ENCODE measurements at regions not wholly inside any gene's neighbourhood (a gene's known extent, or its start where the extent isn't known, plus 50 kb on each side); places are given as distances from the start of the nearest gene placed in this dataset.
"Not testable (repeated sequence)": the region's sequence is repeated elsewhere in the genome, so short reads cannot be mapped to it uniquely, and the experiment has no call there.

GRCh38 chr16:17559394-17559793, 88.6 kb upstream of the XYLT1 start:
- no peak overlapping the region for H3K4me3 ChIP-seq (ENCODE audit: low read depth, low read length)
- TF ChIP-seq, protein P1, sequence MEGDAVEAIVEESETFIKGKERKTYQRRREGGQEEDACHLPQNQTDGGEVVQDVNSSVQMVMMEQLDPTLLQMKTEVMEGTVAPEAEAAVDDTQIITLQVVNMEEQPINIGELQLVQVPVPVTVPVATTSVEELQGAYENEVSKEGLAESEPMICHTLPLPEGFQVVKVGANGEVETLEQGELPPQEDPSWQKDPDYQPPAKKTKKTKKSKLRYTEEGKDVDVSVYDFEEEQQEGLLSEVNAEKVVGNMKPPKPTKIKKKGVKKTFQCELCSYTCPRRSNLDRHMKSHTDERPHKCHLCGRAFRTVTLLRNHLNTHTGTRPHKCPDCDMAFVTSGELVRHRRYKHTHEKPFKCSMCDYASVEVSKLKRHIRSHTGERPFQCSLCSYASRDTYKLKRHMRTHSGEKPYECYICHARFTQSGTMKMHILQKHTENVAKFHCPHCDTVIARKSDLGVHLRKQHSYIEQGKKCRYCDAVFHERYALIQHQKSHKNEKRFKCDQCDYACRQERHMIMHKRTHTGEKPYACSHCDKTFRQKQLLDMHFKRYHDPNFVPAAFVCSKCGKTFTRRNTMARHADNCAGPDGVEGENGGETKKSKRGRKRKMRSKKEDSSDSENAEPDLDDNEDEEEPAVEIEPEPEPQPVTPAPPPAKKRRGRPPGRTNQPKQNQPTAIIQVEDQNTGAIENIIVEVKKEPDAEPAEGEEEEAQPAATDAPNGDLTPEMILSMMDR (IDR thresholded peaks at IDR 0.05; ENCODE audit: insufficient read depth, low read length, poor library complexity, severe bottlenecking) = no peak
- no peaks in the 10 kb centered on the region for H3K36me3 ChIP-seq (ENCODE audit: control insufficient read depth, insufficient read depth, low read length)
- no peaks in the 10 kb centered on the region for H3K27me3 ChIP-seq (ENCODE audit: control insufficient read depth, insufficient read depth, low read length)
- no peak for DNase-seq (ENCODE audit: low read depth)

- H3K36me3 ChIP-seq (ENCODE audit: control insufficient read depth, insufficient read depth, low read length) = no peaks in the 10 kb centered on the region
- DNase-seq (ENCODE audit: low read depth) = no peak
- no peak overlapping the region for H3K4me3 ChIP-seq (ENCODE audit: low read depth, low read length)
- TF ChIP-seq, protein P1 (IDR thresholded peaks at IDR 0.05; ENCODE audit: insufficient read depth, low read length, poor library complexity, severe bottlenecking) = no peak
- no peaks in the 10 kb centered on the region for H3K27me3 ChIP-seq (ENCODE audit: control insufficient read depth, insufficient read depth, low read length)
These were observed 87.2 kb upstream of the XYLT1 start for GRCh38 chr16:17557949-17558348.

DNA sequence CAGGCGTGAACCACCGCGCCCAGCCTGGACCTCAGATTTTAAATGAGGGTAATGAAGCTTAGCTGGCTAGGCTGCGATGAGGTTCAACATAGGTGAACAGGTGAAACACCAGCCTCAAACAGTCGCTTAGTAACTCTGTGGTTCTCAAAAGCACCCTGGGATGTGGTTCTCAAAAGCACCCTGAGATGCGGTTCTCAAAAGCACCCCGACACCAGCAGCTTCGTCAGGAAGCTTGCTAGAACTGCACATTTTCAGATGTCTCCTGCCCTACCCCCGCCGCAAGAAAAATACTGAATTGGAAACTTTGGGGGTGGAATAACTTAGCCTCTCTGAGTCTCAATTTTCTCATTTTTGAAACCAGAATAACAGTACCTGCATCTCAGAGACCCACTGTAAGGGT, 86.7 kb upstream of the XYLT1 start:
- DNase-seq (ENCODE audit: low read depth) = no peak
- Histone ChIP-seq H3K27me3 (ENCODE audit: control insufficient read depth, insufficient read depth, low read length) (no peaks in the 10 kb centered on the region), H3K4me3 (ENCODE audit: low read depth, low read length) (no peak overlapping the region), H3K36me3 (ENCODE audit: control insufficient read depth, insufficient read depth, low read length) (no peaks in the 10 kb centered on the region)
- TF ChIP-seq, protein P1 (IDR thresholded peaks at IDR 0.05; ENCODE audit: insufficient read depth, low read length, poor library complexity, severe bottlenecking) = no peak

DNA sequence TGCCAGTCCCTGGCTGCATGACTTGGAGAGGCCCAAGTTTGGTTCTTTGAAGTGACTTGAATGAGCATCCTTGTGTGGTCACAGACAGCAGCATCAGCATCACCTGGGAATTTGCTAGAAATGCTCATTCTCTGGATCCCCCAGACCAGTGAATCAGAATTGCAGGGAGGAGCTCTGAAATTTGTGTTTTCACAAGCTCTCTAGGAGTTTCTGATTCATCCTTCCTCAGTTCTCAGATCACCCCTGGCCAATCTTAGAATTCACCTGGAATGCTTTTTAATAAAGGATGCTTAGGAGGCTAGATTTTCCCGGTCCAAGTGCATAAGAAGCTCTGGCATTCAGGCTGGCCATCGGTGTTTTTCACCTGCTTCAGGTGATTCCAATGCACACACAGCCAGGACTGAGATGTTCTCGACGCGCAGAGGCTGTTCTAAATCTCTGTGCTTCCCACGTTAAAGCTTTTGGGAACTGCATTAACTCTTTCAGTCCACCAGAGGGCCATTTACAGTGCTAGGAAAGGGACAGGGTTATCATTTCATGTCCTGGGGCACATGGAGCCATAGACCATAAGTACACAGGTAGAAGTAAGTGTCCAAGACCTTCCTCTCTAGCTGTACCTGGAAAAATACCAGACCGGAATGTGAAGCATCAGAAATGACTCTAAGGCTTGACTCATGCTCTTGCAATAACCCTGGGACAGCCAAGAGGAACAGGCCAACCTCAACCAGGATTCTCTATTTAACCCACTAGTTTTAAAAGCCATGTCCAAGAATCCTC, 85.7 kb upstream of the XYLT1 start:
- DNase-seq (ENCODE audit: low read depth) = no peak
- no peak overlapping the region for H3K4me3 ChIP-seq (ENCODE audit: low read depth, low read length)
- H3K36me3 ChIP-seq (ENCODE audit: control insufficient read depth, insufficient read depth, low read length) = no peaks in the 10 kb centered on the region
- no peaks in the 10 kb centered on the region for H3K27me3 ChIP-seq (ENCODE audit: control insufficient read depth, insufficient read depth, low read length)
- TF ChIP-seq, protein P1 (IDR thresholded peaks at IDR 0.05; ENCODE audit: insufficient read depth, low read length, poor library complexity, severe bottlenecking) = peak; percentile 20

DNA sequence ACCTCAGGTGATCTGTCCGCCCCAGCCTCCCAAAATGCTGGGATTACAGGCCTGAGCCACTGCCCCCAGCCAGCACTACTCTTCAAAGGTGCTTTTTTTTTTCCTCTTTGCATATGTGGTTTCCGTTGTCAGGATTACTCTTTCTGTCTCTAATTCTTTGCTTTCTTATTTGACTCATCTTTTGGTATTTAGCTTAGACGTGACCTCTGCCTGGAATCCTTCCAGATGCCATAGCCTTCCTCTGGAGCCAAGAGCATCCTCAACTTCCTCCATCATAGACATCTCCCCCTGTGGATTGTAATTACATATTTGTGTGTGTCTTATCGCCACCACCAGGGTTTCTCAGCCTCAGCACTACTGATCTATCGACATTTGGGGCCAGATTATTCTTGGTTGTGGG, 84.4 kb upstream of the XYLT1 start:
- TF ChIP-seq, protein P1 (IDR thresholded peaks at IDR 0.05; ENCODE audit: insufficient read depth, low read length, poor library complexity, severe bottlenecking) = no peak
- no peaks in the 10 kb centered on the region for H3K36me3 ChIP-seq (ENCODE audit: control insufficient read depth, insufficient read depth, low read length)
- DNase-seq (ENCODE audit: low read depth) = no peak

GRCh38 chr16:17552351-17552750, 81.6 kb upstream of the XYLT1 start:
- no peak overlapping the region for H3K4me3 ChIP-seq (ENCODE audit: low read depth, low read length)
- no peaks in the 10 kb centered on the region for H3K36me3 ChIP-seq (ENCODE audit: control insufficient read depth, insufficient read depth, low read length)
- H3K27me3 ChIP-seq (ENCODE audit: control insufficient read depth, insufficient read depth, low read length) = no peaks in the 10 kb centered on the region
- DNase-seq (ENCODE audit: low read depth) = no peak
- TF ChIP-seq, protein P1 (IDR thresholded peaks at IDR 0.05; ENCODE audit: insufficient read depth, low read length, poor library complexity, severe bottlenecking) = no peak

More for the DNA sequence above, 84.4 kb upstream of the XYLT1 start:
- Histone ChIP-seq H3K4me3 (ENCODE audit: low read depth, low read length) (no peak overlapping the region), H3K27me3 (ENCODE audit: control insufficient read depth, insufficient read depth, low read length) (no peaks in the 10 kb centered on the region)

DNA sequence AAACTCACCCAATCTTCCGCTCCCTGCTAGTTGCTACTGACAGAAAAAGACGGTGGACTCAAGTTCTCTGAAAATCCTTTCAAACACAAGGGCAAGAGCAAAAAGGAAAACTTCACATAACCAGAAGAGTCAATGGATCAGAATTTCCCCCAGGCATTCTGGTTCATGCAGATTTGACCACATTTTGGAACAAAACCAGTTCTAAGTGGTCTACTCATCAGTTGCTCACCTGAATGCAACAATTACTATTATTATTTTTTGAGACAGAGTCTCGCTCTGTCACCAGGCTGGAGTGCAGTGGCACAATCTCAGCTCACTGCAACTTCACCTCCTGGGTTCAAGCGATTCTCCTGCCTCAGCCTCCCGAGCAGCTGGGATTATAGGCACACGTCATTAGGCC, 80.9 kb upstream of the XYLT1 start:
- H3K27me3 ChIP-seq (ENCODE audit: control insufficient read depth, insufficient read depth, low read length); H3K4me3 ChIP-seq (ENCODE audit: low read depth, low read length); H3K36me3 ChIP-seq (ENCODE audit: control insufficient read depth, insufficient read depth, low read length); DNase-seq (ENCODE audit: low read depth): not testable (repeated sequence)
